IPS-20b (cell line): ENCODE measurements at regions not wholly inside any gene's neighbourhood (a gene's known extent, or its start where the extent isn't known, plus 50 kb on each side); places are given as distances from the start of the nearest gene placed in this dataset.

Source experiments
- H3K27ac ChIP-seq: one replicate; pipeline ENCODE4 v1.5.1; 2013; ENCODE audit warnings: low read length
- H3K27me3 ChIP-seq: 2 replicates; pipeline ENCODE4 v1.6.1; 2013; ENCODE audit warnings: mild to moderate bottlenecking, low read length, inconsistent platforms; ENCODE audit not compliant: insufficient read depth
- H3K36me3 ChIP-seq: 2 replicates; pipeline ENCODE4 v1.6.1; 2013; ENCODE audit warnings: low read depth, mild to moderate bottlenecking, inconsistent platforms, low read length, moderate library complexity; ENCODE audit not compliant: insufficient read depth
- H3K4me1 ChIP-seq: 2 replicates; pipeline ENCODE4 v1.6.1; 2013; ENCODE audit warnings: mild to moderate bottlenecking, control low read depth, inconsistent platforms, low read length, moderate library complexity; ENCODE audit not compliant: insufficient read depth
- H3K4me3 ChIP-seq: 2 replicates; pipeline ENCODE4 v1.5.1; 2013; ENCODE audit warnings: mild to moderate bottlenecking, low read length, inconsistent platforms
- H3K9ac ChIP-seq: 2 replicates; pipeline ENCODE4 v1.6.1; 2013; ENCODE audit warnings: low read depth, mild to moderate bottlenecking, inconsistent platforms, low read length, moderate library complexity
- H3K9me3 ChIP-seq: 2 replicates; pipeline ENCODE4 v1.6.1; 2013; ENCODE audit warnings: mild to moderate bottlenecking, low read depth, low read length, inconsistent platforms; ENCODE audit not compliant: insufficient read depth

DNA sequence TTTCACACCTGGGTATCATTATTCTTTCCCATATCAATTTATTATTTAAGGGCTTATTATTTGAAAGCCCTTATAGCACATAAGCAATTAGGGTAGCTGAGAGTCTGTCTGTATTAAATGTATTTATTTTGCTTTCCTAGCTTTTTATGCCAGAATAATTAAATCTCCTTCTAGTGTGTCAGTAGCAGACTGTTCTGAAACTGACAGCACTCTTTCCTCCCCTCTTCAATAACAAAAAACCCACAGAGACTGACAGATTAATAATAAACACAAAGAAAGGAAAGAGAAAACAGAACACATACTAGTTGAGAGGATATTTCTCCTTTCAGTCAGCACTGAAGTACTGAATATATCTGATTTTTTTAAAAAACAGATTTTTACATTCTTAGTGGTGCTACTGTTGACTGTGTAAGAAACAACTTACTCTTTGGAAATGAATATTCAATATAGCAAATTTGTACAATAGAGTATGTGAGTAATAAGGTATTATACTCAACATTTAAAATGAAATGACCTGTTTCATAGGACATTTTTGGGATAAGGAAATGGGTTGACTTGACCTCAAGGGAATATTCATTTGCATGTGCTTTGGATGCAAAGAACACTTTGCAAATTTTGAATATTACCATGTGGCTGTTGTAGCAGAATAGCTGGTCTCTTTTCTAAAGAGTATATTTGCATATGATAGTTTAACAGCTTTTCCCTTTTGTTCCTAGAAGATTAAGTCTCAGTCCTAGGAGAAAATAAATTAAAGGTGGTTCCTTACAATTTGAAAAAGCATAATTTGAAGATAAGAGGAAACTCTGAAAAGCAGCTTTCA is 208.3 kb downstream of the SPATA31D1 start:
- no peaks in the 10 kb centered on the region for H3K9me3 ChIP-seq
- no peak overlapping the region for H3K9ac ChIP-seq
- peaks cover 6% of the 10 kb centered on the region; the same call in 1 of the 2 replicates for H3K4me1 ChIP-seq
- no peak overlapping the region for H3K27ac ChIP-seq
- no peaks in the 10 kb centered on the region for H3K27me3 ChIP-seq
- no peaks in the 10 kb centered on the region for H3K36me3 ChIP-seq
- H3K4me3 ChIP-seq: no peak overlapping the region

DNA sequence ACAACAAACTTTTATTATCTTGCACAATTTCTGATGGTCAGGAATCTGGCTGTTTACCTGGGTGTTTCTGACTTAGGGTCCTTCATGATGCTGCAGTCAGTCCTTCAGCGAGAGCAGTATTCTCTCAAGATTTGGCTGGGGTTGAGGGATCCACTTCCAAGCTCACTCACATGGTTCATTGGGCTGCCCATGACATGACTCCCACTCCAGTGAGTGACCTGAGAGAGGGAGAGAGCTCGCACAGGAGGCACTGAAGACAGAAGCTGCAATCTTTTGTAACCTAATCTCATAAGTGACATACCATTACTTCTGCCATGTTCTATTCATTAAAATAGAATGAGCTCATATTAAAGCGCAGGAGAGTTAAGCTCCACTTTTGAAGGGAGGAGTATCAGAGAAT is 212.6 kb downstream of the SPATA31D1 start:
- H3K27ac ChIP-seq: no peak overlapping the region
- H3K36me3 ChIP-seq: no peaks in the 10 kb centered on the region
- no peak overlapping the region for H3K9ac ChIP-seq
- H3K4me1 ChIP-seq: peaks cover 6% of the 10 kb centered on the region; the same call in 1 of the 2 replicates
- H3K4me3 ChIP-seq: no peak overlapping the region
- H3K27me3 ChIP-seq: no peaks in the 10 kb centered on the region
- H3K9me3 ChIP-seq: no peaks in the 10 kb centered on the region

DNA sequence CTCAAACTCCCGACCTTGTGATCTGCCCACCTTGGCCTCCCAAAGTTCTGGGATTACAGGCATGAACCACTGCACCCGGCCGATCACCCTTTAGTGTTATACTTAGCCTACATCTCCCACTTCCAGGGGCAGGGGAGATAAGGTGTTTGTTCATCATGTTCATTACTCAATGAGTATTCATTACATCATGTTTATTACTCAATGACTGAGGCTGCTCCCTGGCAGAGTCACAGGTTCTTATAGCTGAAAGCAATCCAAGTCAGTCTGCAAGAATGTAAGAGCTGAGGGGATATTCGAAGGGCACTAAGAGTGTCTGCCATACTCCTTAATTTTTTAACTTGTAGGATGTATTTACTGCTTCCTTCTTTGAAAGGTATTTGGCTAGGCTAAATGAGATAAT is 214.2 kb downstream of the SPATA31D1 start:
- Histone ChIP-seq H3K9ac (no peak overlapping the region), H3K36me3 (no peaks in the 10 kb centered on the region), H3K27me3 (no peaks in the 10 kb centered on the region), H3K4me1 (no peaks in the 10 kb centered on the region; the same call in 1 of the 2 replicates), H3K4me3 (no peak overlapping the region), H3K9me3 (no peaks in the 10 kb centered on the region), H3K27ac (no peak overlapping the region)

DNA sequence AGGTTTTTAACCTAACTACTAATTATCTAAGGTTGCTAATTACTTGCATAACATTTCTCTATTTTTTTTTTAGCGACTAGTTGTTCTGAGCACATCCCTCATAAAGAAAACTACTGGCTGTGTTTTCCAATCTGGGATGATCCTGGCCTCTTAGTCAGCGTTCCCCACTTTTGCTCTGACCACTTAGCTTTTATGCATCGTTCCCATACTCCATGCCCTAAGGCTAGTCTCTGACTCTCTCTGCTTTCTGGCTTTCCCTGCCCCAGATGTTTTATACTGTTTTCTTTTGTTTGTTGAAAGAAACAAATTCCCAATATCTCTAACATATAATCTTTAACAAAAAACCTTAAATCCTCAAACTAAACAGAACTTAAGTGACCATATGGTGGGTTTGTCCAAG is 217.9 kb downstream of the SPATA31D1 start:
- no peaks in the 10 kb centered on the region for H3K36me3 ChIP-seq
- H3K9me3 ChIP-seq: no peaks in the 10 kb centered on the region
- no peaks in the 10 kb centered on the region for H3K27me3 ChIP-seq
- H3K4me1 ChIP-seq: no peaks in the 10 kb centered on the region
- no peak overlapping the region for H3K4me3 ChIP-seq
- H3K9ac ChIP-seq: no peak overlapping the region
- H3K27ac ChIP-seq: no peak overlapping the region

DNA sequence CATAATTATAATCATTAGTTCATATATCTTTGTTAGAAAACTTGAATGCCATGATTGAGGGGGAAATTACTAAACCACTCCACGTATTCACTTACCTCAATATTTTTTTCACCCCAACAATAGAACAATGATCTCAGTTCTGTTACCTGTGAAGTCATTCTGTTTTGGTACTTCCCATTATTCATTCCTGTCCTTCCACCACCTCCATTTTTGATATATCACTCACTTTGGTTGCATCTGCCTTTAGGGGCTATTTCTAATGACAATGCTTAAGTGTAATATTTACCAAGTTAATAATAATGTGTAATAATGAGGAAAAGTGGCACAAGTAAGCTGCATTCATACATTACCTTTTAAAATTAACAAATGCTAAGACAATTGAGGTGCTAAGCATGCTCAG is 218.4 kb downstream of the SPATA31D1 start:
- no peaks in the 10 kb centered on the region for H3K27me3 ChIP-seq
- no peaks in the 10 kb centered on the region for H3K4me1 ChIP-seq
- no peak overlapping the region for H3K4me3 ChIP-seq
- no peak overlapping the region for H3K27ac ChIP-seq
- H3K36me3 ChIP-seq: no peaks in the 10 kb centered on the region
- H3K9ac ChIP-seq: no peak overlapping the region
- H3K9me3 ChIP-seq: no peaks in the 10 kb centered on the region

DNA sequence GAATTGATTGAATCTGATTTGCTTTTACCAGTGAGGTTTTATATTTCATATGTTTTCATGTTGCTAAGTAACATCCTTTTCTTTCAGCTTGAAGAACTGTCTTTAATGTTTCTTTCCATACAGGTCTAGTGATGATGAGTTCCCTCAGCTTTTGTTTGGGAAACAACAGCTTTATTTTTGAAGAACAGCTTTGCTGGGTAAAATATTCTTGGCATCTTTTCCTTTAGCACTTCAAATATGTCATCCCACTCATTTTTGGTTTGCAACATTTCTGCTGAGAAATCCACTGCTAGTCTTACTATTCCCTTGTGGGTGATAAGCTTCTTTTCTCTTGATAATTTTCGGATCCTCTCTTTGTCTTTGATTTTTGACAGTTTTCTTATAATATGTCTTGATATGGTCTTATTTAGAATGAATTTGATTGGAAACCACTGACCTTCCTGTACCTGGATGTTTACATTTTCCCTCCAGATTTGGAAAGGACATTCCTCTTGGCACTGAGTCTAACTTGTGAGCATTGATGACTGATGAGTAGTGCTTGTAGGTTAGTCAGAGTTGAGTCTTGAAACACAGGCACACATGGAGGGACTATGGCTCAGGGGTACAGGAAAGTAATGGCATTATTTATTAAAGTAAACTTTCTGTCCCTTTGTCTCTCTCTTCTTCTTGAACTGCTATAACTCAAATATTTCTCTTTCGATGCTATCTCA is 220.3 kb downstream of the SPATA31D1 start:
- no peak overlapping the region for H3K27ac ChIP-seq
- no peak overlapping the region for H3K9ac ChIP-seq
- H3K4me1 ChIP-seq: no peaks in the 10 kb centered on the region

DNA sequence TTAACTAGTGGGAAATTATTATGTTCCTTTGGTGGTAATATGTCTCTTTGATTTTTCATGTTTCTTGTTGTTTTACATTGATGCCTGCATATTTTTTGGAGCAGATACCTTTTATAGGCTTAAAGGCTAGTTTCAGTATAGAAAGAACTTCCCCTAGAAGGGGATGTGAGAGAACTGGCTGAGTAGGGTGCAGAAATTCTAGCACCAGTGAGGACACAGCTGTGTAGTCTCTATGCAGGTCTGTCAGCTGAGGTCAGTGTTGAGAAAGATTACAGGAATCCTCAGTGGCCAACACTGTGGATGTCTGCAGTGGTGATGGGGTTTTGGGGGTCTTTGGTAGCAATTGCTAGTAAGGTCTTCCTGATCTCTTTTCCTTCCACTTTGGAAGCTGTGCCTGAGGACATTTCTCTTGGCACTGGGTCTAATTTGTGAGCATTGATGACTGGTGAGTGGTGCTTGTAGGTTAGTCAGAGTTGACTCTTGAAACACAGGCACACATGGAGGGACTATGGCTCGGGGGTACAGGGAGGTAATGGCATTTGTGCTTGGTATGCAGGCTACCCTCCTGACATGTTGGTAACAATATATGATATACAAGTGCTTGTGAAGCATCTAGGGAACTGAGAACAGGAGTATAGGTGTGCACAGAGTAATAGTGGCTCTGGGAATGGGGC is 221.4 kb downstream of the SPATA31D1 start:
- Histone ChIP-seq H3K9me3 (peaks cover 5% of the 10 kb centered on the region; the same call in 1 of the 2 replicates), H3K27ac (no peak overlapping the region), H3K36me3 (no peaks in the 10 kb centered on the region), H3K4me1 (no peaks in the 10 kb centered on the region), H3K27me3 (no peaks in the 10 kb centered on the region), H3K4me3 (no peak overlapping the region), H3K9ac (no peak overlapping the region)

More for the DNA sequence above, 220.3 kb downstream of the SPATA31D1 start:
- Histone ChIP-seq H3K36me3 (no peaks in the 10 kb centered on the region), H3K9me3 (peaks cover 5% of the 10 kb centered on the region; the same call in 1 of the 2 replicates), H3K27me3 (no peaks in the 10 kb centered on the region), H3K4me3 (no peak overlapping the region)

DNA sequence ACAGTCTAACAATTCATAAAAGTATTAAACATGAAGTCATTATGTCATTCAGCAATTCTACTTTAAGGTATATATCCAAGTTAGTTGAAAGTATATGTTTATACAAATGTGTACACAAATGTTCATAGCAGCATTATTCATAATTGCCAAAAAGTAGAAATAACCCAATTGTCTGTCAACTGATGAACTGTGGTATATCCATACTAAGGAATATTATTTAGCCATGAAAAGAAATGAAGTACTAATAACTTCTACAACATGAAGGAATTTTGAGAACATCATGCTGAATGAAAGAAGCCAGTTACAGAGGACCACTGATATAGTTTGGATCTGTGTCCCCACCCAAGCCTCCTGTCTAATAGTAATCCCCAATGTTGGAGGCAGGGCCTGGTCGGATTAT is 224.3 kb downstream of the SPATA31D1 start:
- Histone ChIP-seq H3K9me3 (peaks cover 5% of the 10 kb centered on the region; the same call in 1 of the 2 replicates), H3K4me1 (no peaks in the 10 kb centered on the region), H3K27me3 (no peaks in the 10 kb centered on the region), H3K27ac (no peak overlapping the region), H3K4me3 (no peak overlapping the region), H3K36me3 (no peaks in the 10 kb centered on the region), H3K9ac (no peak overlapping the region)

DNA sequence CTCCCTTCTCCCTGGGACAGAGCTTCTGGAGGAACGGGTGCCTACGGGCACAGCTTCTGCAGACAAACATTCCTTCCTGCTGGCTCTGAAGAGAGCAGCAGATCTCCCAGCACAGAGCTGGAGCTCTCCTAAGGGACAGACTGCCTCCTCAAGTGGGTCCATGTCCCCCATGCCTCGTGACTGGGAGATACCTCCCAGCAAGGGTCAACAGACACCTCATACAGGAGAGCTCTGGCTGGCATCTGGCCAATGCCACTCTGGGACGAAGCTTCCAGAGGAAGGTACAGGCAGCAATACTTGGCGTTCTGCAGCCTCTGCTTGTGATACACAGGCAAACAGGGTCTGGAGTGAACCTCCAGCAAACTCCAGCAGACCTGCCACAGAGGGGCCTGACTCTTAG is 227.9 kb downstream of the SPATA31D1 start:
- Histone ChIP-seq H3K9me3 (peaks cover 5% of the 10 kb centered on the region; the same call in 1 of the 2 replicates), H3K4me1 (no peaks in the 10 kb centered on the region), H3K27me3 (no peaks in the 10 kb centered on the region), H3K27ac (no peak overlapping the region), H3K36me3 (no peaks in the 10 kb centered on the region), H3K4me3 (no peak overlapping the region), H3K9ac (no peak overlapping the region)

DNA sequence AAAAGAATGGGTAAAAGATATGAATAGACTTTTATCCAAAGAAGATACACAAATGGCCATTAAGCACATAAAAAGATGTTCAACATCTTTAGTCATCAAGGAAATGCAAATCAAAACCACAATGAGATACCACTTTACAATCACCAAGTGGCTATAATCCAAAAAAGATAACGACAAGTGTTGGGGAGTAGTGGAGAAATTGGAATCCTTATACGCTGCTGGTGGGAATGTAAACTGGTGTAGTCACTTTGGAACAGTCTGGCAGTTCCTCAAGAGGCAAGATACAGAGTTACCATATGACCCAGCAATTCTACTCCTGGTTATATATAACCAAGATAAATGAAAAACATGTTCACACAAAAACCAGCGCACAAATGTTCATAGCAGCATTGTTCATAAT is 234.9 kb downstream of the SPATA31D1 start:
- Histone ChIP-seq H3K4me3 (no peak overlapping the region), H3K9ac (no peak overlapping the region), H3K27me3 (no peaks in the 10 kb centered on the region), H3K36me3 (no peaks in the 10 kb centered on the region), H3K4me1 (no peaks in the 10 kb centered on the region), H3K9me3 (no peaks in the 10 kb centered on the region), H3K27ac (no peak overlapping the region)

DNA sequence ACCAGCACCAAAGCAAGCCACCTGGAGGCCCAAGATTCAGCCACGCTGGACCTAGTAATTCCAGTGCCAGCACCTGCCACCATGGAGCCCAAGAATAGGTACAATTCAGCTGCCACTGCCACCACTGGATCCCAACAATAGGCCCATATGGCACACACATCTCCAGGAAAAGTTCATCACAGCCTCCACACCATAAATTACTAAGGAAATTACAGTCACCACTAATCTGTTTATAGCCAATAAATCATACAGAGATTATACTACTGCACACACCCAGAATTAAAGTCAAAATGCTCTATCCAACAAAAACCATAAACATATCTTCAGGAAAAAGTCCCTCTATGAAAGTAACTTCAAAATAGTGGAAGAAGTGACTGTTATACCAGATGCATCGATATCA is 242.8 kb downstream of the SPATA31D1 start:
- Histone ChIP-seq H3K4me3 (no peak overlapping the region), H3K27me3 (no peaks in the 10 kb centered on the region), H3K36me3 (no peaks in the 10 kb centered on the region), H3K27ac (no peak overlapping the region), H3K4me1 (peaks cover 4% of the 10 kb centered on the region; the same call in 1 of the 2 replicates), H3K9ac (no peak overlapping the region), H3K9me3 (no peaks in the 10 kb centered on the region)
